Liver (tissue), 8 donors: ENCODE measurements at regions not wholly inside any gene's neighbourhood (a gene's known extent, or its start where the extent isn't known, plus 50 kb on each side); places are given as distances from the start of the nearest gene placed in this dataset.

Experiments
- DNase-seq: peaks from one replicate; pipeline ENCODE4 v3.0.0-alpha.2; 2017; ENCODE audit warnings: low spot score
- H3K27ac ChIP-seq, 2 donors: one replicate each; pipeline ENCODE4 v1.7.0; 2013; ENCODE audit warnings: inconsistent platforms in 2 of 2, low read length in 2 of 2, control low read depth in 1 of 2, low read depth in 1 of 2, mild to moderate bottlenecking in 1 of 2
- H3K27me3 ChIP-seq, 4 donors: one replicate each; pipeline versions ENCODE4 v1.6.1 to v1.7.0; 2013; ENCODE audit warnings: low read length in 3 of 4, inconsistent platforms in 1 of 4, mild to moderate bottlenecking in 1 of 4, moderate library complexity in 1 of 4; ENCODE audit not compliant: control insufficient read depth in 4 of 4, insufficient read depth in 4 of 4
- H3K36me3 ChIP-seq, 4 donors: one replicate each; pipeline versions ENCODE4 v1.6.1 to v1.7.0; 2013; ENCODE audit warnings: low read length in 3 of 4, mild to moderate bottlenecking in 3 of 4, low read depth in 1 of 4, moderate library complexity in 1 of 4; ENCODE audit not compliant: control insufficient read depth in 4 of 4, insufficient read depth in 3 of 4
- H3K4me1 ChIP-seq, 4 donors: one replicate each; pipeline versions ENCODE4 v1.6.1 to v1.7.0; 2013; ENCODE audit warnings: low read length in 3 of 4, mild to moderate bottlenecking in 3 of 4, moderate library complexity in 1 of 4; ENCODE audit not compliant: control insufficient read depth in 4 of 4, insufficient read depth in 4 of 4
- H3K4me3 ChIP-seq, 3 donors: one replicate each; pipeline versions ENCODE4 v1.6.1 to v1.7.0; 2013; ENCODE audit warnings: low read length in 3 of 3, control low read depth in 1 of 3, low read depth in 1 of 3, mild to moderate bottlenecking in 1 of 3
- H3K9ac ChIP-seq, 2 donors: one replicate each; pipeline ENCODE4 v1.7.0; 2013; ENCODE audit warnings: low read length in 2 of 2, mild to moderate bottlenecking in 2 of 2, moderate library complexity in 2 of 2, control low read depth in 1 of 2, low read depth in 1 of 2
- H3K9me3 ChIP-seq, 4 donors: one replicate each; pipeline versions ENCODE4 v1.6.1 to v1.7.0; 2013; ENCODE audit warnings: low read length in 3 of 4; ENCODE audit not compliant: control insufficient read depth in 4 of 4
- EGR1 ChIP-seq, 2 donors: IDR thresholded peaks; 2 replicates each; pipeline ENCODE4 v1.6.1; 2016 to 2018; ENCODE audit warnings: antibody characterized with exemption in 2 of 2, low read depth in 2 of 2
- FOXA1 ChIP-seq: IDR thresholded peaks from 2 replicates; pipeline ENCODE4 v1.6.1; 2016; ENCODE audit warnings: antibody characterized with exemption
- FOXA2 ChIP-seq: IDR thresholded peaks from 2 replicates; pipeline ENCODE4 v1.6.1; 2016; ENCODE audit warnings: antibody characterized with exemption
- HNF4A ChIP-seq, 2 donors: conservative IDR thresholded peaks; 2 replicates each; pipeline ENCODE4 v1.6.1; 2016; ENCODE audit warnings: antibody characterized with exemption in 2 of 2, mild to moderate bottlenecking in 2 of 2
- HNF4G ChIP-seq: IDR thresholded peaks from 2 replicates; pipeline ENCODE4 v1.6.1; 2016; ENCODE audit warnings: antibody characterized with exemption
- JUND ChIP-seq, 2 donors: IDR thresholded peaks; 2 replicates each; pipeline ENCODE4 v1.6.1; 2016; ENCODE audit warnings: antibody characterized with exemption in 2 of 2
- NR2F2 ChIP-seq: IDR thresholded peaks from 2 replicates; pipeline ENCODE4 v1.6.1; 2016; ENCODE audit warnings: antibody characterized with exemption
- RAD21 ChIP-seq, 2 donors: IDR thresholded peaks; 2 replicates each; pipeline ENCODE4 v1.6.1; 2016; ENCODE audit warnings: antibody characterized with exemption in 2 of 2, mild to moderate bottlenecking in 2 of 2
- REST ChIP-seq: IDR thresholded peaks from 2 replicates; pipeline ENCODE4 v1.6.1; 2016; ENCODE audit warnings: antibody characterized with exemption, mild to moderate bottlenecking
- RXRA ChIP-seq, 2 donors: IDR thresholded peaks; 2 replicates each; pipeline ENCODE4 v1.6.1; 2017 to 2018; ENCODE audit warnings: antibody characterized with exemption in 2 of 2, mild to moderate bottlenecking in 1 of 2
- SP1 ChIP-seq: IDR thresholded peaks from 2 replicates; pipeline ENCODE4 v1.6.1; 2018; ENCODE audit warnings: antibody characterized with exemption, mild to moderate bottlenecking
- TAF1 ChIP-seq: conservative IDR thresholded peaks from 2 replicates; pipeline ENCODE4 v1.6.1; 2016; ENCODE audit warnings: antibody characterized with exemption, mild to moderate bottlenecking
- YY1 ChIP-seq: IDR thresholded peaks from 2 replicates; pipeline ENCODE4 v1.6.1; 2016; ENCODE audit warnings: antibody characterized with exemption, mild to moderate bottlenecking
- ZBTB33 ChIP-seq: IDR thresholded peaks from 2 replicates; pipeline ENCODE4 v1.6.1; 2016; ENCODE audit warnings: antibody characterized with exemption
- WGBS: extraction: QIAGEN DNeasy Blood & Tissue Kit; methylation state at CpG from one replicate; pipeline ENCODE4 v1.1.7; 2013; 5-methylcytosine and 5-hydroxymethylcytosine counted together
- TF ChIP-seq, protein P1 (sequence below): fragments of 150-350 bp; IDR thresholded peaks from 2 replicates; pipeline ENCODE4 v1.5.1; 2017; ENCODE audit warnings: improper control_type of control experiment, low read depth, low read length; ENCODE audit not compliant: missing input control
- TF ChIP-seq, protein P2 (sequence below): IDR thresholded peaks from 2 replicates; pipeline ENCODE4 v1.6.1; 2016; ENCODE audit warnings: antibody characterized with exemption
- donor health status: healthy.
- donor health status: healthy.
- donor health status: healthy.
- donor health status: healthy.
- donor health status: healthy.

DNA sequence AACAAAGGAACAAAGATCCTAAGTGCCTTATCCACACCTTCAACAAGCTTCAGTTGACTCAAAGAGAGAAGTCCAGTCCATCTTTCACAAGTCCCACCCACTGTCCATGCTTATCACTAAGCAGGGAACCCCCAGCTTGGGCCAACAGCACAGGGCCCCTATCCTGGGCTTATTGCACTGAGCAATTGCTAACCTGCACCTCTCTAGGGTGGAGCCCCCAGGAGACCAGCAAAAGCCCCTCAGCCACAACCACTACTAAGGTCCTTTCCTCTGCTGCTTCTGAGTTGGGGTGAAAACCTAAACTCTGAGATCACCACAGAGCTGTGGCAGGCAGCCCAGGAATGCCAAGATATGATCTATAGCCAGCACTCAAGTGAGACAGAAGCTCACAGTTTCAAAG lies 96.7 kb upstream of the PBDC1 start:
- no peak overlapping the region for H3K9ac ChIP-seq
- no peak for DNase-seq
- no peak overlapping the region for H3K27ac ChIP-seq
- H3K4me3 ChIP-seq = no peak overlapping the region
- H3K36me3 ChIP-seq = no peaks in the 10 kb centered on the region
- no peak for TF ChIP-seq FOXA2
- no peak for TF ChIP-seq REST
- TF ChIP-seq ZBTB33 = no peak
- TF ChIP-seq YY1 = no peak
- TF ChIP-seq EGR1 (IDR thresholded peaks at IDR 0.05; ENCODE audit: low read depth in 2 of 2) = no peak
- TF ChIP-seq FOXA1 = no peak
- TF ChIP-seq JUND (IDR thresholded peaks at IDR 0.05) = no peak
- TF ChIP-seq, protein P1, sequence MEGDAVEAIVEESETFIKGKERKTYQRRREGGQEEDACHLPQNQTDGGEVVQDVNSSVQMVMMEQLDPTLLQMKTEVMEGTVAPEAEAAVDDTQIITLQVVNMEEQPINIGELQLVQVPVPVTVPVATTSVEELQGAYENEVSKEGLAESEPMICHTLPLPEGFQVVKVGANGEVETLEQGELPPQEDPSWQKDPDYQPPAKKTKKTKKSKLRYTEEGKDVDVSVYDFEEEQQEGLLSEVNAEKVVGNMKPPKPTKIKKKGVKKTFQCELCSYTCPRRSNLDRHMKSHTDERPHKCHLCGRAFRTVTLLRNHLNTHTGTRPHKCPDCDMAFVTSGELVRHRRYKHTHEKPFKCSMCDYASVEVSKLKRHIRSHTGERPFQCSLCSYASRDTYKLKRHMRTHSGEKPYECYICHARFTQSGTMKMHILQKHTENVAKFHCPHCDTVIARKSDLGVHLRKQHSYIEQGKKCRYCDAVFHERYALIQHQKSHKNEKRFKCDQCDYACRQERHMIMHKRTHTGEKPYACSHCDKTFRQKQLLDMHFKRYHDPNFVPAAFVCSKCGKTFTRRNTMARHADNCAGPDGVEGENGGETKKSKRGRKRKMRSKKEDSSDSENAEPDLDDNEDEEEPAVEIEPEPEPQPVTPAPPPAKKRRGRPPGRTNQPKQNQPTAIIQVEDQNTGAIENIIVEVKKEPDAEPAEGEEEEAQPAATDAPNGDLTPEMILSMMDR = no peak
- no peak for TF ChIP-seq RAD21 (IDR thresholded peaks at IDR 0.05)
- TF ChIP-seq NR2F2 = no peak
- no peak for TF ChIP-seq TAF1
- no peak for TF ChIP-seq HNF4A (conservative IDR thresholded peaks at IDR 0.05)
- no peak for TF ChIP-seq SP1
- H3K4me1 ChIP-seq = no peaks in the 10 kb centered on the region
- H3K9me3 ChIP-seq = peaks cover 0 to 2% (median under 1%) of the 10 kb centered on the region in 4 donors
- H3K27me3 ChIP-seq = peaks cover 0 to 4% (median 0%) of the 10 kb centered on the region in 4 donors

- no peak overlapping the region for H3K27ac ChIP-seq
- TF ChIP-seq REST (no peak), HNF4G (no peak), SP1 (no peak), RXRA (IDR thresholded peaks at IDR 0.05) (no peak), FOXA2 (no peak), FOXA1 (no peak), JUND (IDR thresholded peaks at IDR 0.05) (no peak), EGR1 (IDR thresholded peaks at IDR 0.05; ENCODE audit: low read depth in 2 of 2) (no peak), ZBTB33 (no peak)
- TF ChIP-seq, protein P2, sequence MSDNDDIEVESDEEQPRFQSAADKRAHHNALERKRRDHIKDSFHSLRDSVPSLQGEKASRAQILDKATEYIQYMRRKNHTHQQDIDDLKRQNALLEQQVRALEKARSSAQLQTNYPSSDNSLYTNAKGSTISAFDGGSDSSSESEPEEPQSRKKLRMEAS = no peak
- H3K9ac ChIP-seq = no peak overlapping the region
- whole genome bisulfite sequencing = 29% methylated on average over 4 of the region's 4 CpGs
- no peaks in the 10 kb centered on the region for H3K4me1 ChIP-seq
- H3K27me3 ChIP-seq = no peaks in the 10 kb centered on the region
- H3K36me3 ChIP-seq = no peaks in the 10 kb centered on the region
- no peak overlapping the region for H3K4me3 ChIP-seq
- DNase-seq = no peak
- no peaks in the 10 kb centered on the region for H3K9me3 ChIP-seq
These were observed 63.2 kb upstream of the PBDC1 start for GRCh38 chrX:76109654-76110053.
